Natural killer cell (primary cell): ENCODE measurements at regions not wholly inside any gene's neighbourhood (a gene's known extent, or its start where the extent isn't known, plus 50 kb on each side); places are given as distances from the start of the nearest gene placed in this dataset.

ENCODE experiments used
- ATAC-seq, 3 donors: fragments of 150-1000 bp in 2 of 3; fragments of 200-7000 bp in 1 of 3; cut with Tn5 transposase; 1 replicate in 1 of 3; 2 replicates in 2 of 3; pipeline ENCODE4 v1.10.0; 2021; ENCODE audit warnings: mild to moderate bottlenecking in 2 of 3, moderate library complexity in 2 of 3
- DNase-seq, 2 donors: peaks; one replicate each; pipeline versions ENCODE4 v3.0.0 to v3.0.0-alpha.2; 2013 to 2021; ENCODE audit warnings: mixed read lengths in 1 of 2
- H3K27ac ChIP-seq: one replicate; pipeline ENCODE4 v1.5.1; 2013; ENCODE audit warnings: mild to moderate bottlenecking, low read length
- H3K27me3 ChIP-seq: one replicate; pipeline ENCODE4 v1.6.1; 2013; ENCODE audit warnings: low read length; ENCODE audit not compliant: control insufficient read depth, insufficient read depth
- H3K36me3 ChIP-seq: one replicate; pipeline ENCODE4 v1.6.1; 2013; ENCODE audit warnings: low read length; ENCODE audit not compliant: control insufficient read depth, insufficient read depth
- H3K4me1 ChIP-seq: one replicate; pipeline ENCODE4 v1.6.1; 2013; ENCODE audit warnings: low read length; ENCODE audit not compliant: control insufficient read depth, insufficient read depth
- H3K4me3 ChIP-seq: one replicate; pipeline ENCODE4 v1.5.1; 2013; ENCODE audit warnings: low read length
- H3K9me3 ChIP-seq: one replicate; pipeline ENCODE4 v1.6.1; 2013; ENCODE audit warnings: low read length; ENCODE audit not compliant: control insufficient read depth, insufficient read depth
- H3K27ac Mint-ChIP-seq, 2 donors: one replicate each; pipeline ENCODE4 v1.8.0; 2022; ENCODE audit warnings: mild to moderate bottlenecking in 2 of 2, mixed read lengths in 2 of 2, moderate library complexity in 1 of 2
- H3K27me3 Mint-ChIP-seq, 2 donors: one replicate each; pipeline ENCODE4 v1.8.0; 2022; ENCODE audit warnings: low read depth in 2 of 2, mixed read lengths in 2 of 2
- H3K36me3 Mint-ChIP-seq: one replicate; pipeline ENCODE4 v1.8.0; 2022; ENCODE audit warnings: mixed read lengths
- H3K4me1 Mint-ChIP-seq, 2 donors: one replicate each; pipeline ENCODE4 v1.8.0; 2022; ENCODE audit warnings: mixed read lengths in 2 of 2
- H3K4me3 Mint-ChIP-seq: one replicate; pipeline ENCODE4 v1.8.0; 2022; ENCODE audit warnings: mild to moderate bottlenecking, moderate library complexity, mixed read lengths
- H3K9me3 Mint-ChIP-seq, 2 donors: one replicate each; pipeline ENCODE4 v1.8.0; 2022; ENCODE audit warnings: mixed read lengths in 2 of 2
- WGBS: methylation state at CpG from one replicate; pipeline ENCODE4 v1.1.7; 2013; ENCODE audit warnings: missing lambda C conversion rate; ENCODE audit not compliant: insufficient coverage; 5-methylcytosine and 5-hydroxymethylcytosine counted together
- intact Hi-C: fragments of 100-400 bp; cut with micrococcal nuclease; formaldehyde crosslinking; loops from one replicate; pipeline ENCODE4 v1.14.2; 2022
- TF ChIP-seq, protein P1 (sequence below): fragments of 200-600 bp; IDR thresholded peaks from one replicate; pipeline ENCODE4 v1.8.0; 2022; ENCODE audit warnings: antibody characterized with exemption

DNA sequence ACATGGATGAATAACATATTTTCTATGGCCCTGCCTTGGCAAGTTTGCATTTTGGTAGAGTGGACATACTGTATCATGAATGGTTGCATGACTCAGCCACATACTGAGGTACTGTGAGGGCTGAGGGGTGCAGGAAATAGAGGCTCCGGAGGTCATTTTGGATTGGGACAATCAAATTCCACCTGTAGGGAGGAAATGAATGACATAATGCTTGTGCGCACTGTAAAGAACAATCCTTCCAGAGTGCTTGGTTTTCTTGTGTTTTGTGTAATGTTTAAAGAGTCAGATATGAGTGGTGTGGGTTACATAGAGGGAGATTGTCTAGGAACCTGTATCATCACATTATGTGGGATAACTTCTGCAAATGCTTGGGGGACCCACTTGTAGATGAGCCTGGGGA, 329.9 kb upstream of the PROX1 start:
- Histone ChIP-seq H3K36me3 (no peaks in the 10 kb centered on the region), H3K27me3 (no peaks in the 10 kb centered on the region), H3K9me3 (no peaks in the 10 kb centered on the region), H3K4me3 (no peak overlapping the region), H3K4me1 (no peaks in the 10 kb centered on the region), H3K27ac (no peak overlapping the region)
- H3K36me3 Mint-ChIP-seq: no peaks in the 10 kb centered on the region
- ATAC-seq (no peak), DNase-seq (no peak)
- WGBS: 84% methylated on average over 2 of the region's 2 CpGs
- H3K4me3 Mint-ChIP-seq: no peak overlapping the region
- H3K27me3 Mint-ChIP-seq: peaks cover 3% of the 10 kb centered on the region in 2 donors
- no peaks in the 10 kb centered on the region for H3K9me3 Mint-ChIP-seq
- TF ChIP-seq, protein P1, sequence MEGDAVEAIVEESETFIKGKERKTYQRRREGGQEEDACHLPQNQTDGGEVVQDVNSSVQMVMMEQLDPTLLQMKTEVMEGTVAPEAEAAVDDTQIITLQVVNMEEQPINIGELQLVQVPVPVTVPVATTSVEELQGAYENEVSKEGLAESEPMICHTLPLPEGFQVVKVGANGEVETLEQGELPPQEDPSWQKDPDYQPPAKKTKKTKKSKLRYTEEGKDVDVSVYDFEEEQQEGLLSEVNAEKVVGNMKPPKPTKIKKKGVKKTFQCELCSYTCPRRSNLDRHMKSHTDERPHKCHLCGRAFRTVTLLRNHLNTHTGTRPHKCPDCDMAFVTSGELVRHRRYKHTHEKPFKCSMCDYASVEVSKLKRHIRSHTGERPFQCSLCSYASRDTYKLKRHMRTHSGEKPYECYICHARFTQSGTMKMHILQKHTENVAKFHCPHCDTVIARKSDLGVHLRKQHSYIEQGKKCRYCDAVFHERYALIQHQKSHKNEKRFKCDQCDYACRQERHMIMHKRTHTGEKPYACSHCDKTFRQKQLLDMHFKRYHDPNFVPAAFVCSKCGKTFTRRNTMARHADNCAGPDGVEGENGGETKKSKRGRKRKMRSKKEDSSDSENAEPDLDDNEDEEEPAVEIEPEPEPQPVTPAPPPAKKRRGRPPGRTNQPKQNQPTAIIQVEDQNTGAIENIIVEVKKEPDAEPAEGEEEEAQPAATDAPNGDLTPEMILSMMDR: no peak
- no peaks in the 10 kb centered on the region for H3K4me1 Mint-ChIP-seq
- intact Hi-C loops: no loop called here
- H3K27ac Mint-ChIP-seq: no peak overlapping the region

DNA sequence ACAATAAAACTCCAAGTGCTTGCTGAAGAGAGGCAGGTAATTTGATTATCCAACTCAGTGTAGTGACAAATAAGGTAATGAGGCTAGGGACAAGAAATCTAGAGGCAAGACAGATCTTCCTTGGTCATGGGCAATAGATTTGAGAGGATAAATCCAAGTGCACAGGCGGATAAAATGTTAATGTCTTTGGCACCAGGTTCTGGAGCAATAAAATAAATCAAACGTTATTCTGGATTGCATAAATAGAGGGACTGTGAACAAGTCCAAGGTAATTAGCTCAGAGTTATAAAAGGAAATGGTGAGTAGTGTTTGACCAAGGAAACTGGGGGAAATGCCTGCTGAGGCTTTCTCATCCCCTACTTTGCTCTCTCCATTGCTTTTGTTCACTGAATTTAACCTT, 329.3 kb upstream of the PROX1 start:
- Histone ChIP-seq H3K9me3 (no peaks in the 10 kb centered on the region), H3K4me3 (no peak overlapping the region), H3K36me3 (no peaks in the 10 kb centered on the region), H3K27me3 (no peaks in the 10 kb centered on the region), H3K4me1 (no peaks in the 10 kb centered on the region), H3K27ac (no peak overlapping the region)
- intact Hi-C loops: no loop called here
- ATAC-seq: no peak
- TF ChIP-seq, protein P1: no peak
- Mint-ChIP-seq H3K9me3 (no peaks in the 10 kb centered on the region), H3K36me3 (no peaks in the 10 kb centered on the region), H3K27ac (no peak overlapping the region), H3K4me1 (no peaks in the 10 kb centered on the region), H3K4me3 (no peak overlapping the region), H3K27me3 (peaks cover 3 to 4% of the 10 kb centered on the region in 2 donors)
- 75% methylated on average over 2 of the region's 2 CpGs for WGBS
- no peak for DNase-seq

DNA sequence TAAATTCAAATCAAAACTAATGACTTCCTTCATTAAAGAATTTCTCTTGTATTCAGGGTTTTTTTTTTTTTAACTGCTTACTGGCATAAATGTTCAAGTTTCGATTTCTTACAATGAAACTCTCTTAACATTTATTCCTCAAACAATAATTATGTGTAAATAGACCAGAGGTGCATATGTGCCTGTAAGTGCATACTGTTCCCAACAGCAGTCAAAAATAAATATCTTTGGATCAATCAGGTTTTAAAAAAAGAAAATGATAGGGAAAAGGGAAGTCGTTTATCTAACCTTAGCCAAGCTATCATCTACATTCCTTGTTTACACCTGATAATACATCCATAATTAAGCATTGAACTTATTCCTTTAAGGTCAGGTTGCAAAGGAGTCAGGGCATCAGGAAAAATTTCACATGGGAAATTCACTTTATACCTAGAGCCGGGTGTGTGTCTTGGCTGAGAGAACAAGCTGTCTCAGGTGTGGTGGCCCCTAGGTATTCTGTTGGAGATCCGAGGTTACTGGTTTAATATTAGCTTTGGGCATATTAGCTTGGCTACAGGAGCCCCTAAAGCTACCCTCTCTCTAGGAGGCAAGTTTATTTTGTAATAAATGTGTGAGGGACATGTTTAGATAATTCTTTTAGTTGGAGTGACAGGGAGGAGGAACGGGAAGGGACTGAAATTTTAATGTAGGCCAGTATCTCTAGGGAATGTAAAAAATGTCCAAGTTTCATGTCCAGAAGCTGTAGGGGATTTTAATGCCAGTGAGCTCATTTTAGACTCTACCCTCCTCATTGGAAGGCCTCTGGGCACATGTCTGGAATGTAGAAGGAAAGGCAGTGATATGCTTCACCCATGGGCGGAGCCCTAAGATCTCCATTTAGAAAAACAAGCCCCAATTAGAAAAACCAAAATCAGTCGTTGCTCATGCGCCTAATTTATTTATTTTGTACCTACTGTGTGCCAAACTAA, 327.9 kb upstream of the PROX1 start:
- Mint-ChIP-seq H3K27ac (no peak overlapping the region), H3K4me1 (no peaks in the 10 kb centered on the region), H3K9me3 (no peaks in the 10 kb centered on the region), H3K4me3 (no peak overlapping the region), H3K27me3 (peaks cover 3 to 4% of the 10 kb centered on the region in 2 donors), H3K36me3 (no peaks in the 10 kb centered on the region)
- Histone ChIP-seq H3K27ac (no peak overlapping the region), H3K4me1 (no peaks in the 10 kb centered on the region), H3K4me3 (no peak overlapping the region), H3K27me3 (no peaks in the 10 kb centered on the region), H3K36me3 (no peaks in the 10 kb centered on the region), H3K9me3 (no peaks in the 10 kb centered on the region)
- DNase-seq (no peak), ATAC-seq (no peak)
- 85% methylated on average over 5 of the region's 8 CpGs for WGBS
- TF ChIP-seq, protein P1: no peak
- intact Hi-C loops: no loop called here

DNA sequence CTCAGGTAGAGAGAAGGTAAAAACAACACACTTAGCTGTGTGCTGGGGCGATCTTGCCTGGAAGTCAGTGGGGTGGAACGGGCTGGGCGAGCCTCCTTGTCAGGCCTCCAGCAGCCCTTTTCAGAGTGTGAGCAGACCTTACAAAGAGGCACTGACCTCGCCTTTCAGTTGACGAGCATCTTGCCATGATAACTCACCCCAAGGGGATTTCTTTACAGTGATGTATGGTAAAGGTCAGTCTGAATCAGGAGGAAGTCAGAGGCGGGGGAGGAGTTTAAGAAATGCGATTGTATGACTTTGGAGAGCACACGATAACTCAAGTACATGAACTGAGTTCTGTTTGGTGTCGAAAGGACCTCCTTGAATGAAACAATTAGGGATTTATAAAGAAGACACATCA, 326.5 kb upstream of the PROX1 start:
- TF ChIP-seq, protein P1: no peak
- H3K36me3 Mint-ChIP-seq: no peaks in the 10 kb centered on the region
- no peak overlapping the region for H3K27ac Mint-ChIP-seq
- Histone ChIP-seq H3K9me3 (no peaks in the 10 kb centered on the region), H3K4me1 (no peaks in the 10 kb centered on the region), H3K4me3 (no peak overlapping the region), H3K27ac (no peak overlapping the region), H3K27me3 (no peaks in the 10 kb centered on the region), H3K36me3 (no peaks in the 10 kb centered on the region)
- H3K4me1 Mint-ChIP-seq: no peaks in the 10 kb centered on the region
- no peaks in the 10 kb centered on the region for H3K9me3 Mint-ChIP-seq
- no peak overlapping the region for H3K4me3 Mint-ChIP-seq
- peaks cover 3 to 4% of the 10 kb centered on the region in 2 donors for H3K27me3 Mint-ChIP-seq
- DNase-seq: no peak
- 82% methylated on average over 9 of the region's 9 CpGs for WGBS
- intact Hi-C loops: no loop called here
- ATAC-seq: no peak
